GM12873 (cell line): ENCODE measurements at regions not wholly inside any gene's neighbourhood (a gene's known extent, or its start where the extent isn't known, plus 50 kb on each side); places are given as distances from the start of the nearest gene placed in this dataset.

Experiments
- CTCF ChIP-seq: IDR thresholded peaks from 2 replicates; pipeline ENCODE4 v1.5.1; 2012; ENCODE audit warnings: low read depth, mild to moderate bottlenecking, moderate library complexity, low read length, control low read depth; ENCODE audit not compliant: insufficient read depth; ENCODE audit errors: missing control alignments

DNA sequence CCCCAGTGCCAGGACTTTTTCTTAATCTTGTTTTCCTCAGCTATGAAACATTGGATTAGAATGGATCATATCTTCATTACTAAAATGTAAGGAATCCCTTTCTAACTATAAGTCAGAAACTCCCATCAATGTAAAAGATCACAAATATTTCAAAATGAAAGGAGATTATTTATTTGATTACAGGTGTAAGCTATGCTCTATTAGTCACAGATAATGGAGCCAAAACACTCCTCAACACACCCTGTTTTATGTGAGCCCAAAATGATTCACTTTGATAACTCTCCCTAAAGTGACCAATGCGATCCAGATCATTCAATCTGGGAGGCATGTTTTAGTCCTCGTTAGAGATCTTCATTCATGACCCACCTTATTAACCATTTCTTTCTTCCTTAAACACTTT lies 566.7 kb upstream of the TENM3 start:
- no peak for TF ChIP-seq CTCF

DNA sequence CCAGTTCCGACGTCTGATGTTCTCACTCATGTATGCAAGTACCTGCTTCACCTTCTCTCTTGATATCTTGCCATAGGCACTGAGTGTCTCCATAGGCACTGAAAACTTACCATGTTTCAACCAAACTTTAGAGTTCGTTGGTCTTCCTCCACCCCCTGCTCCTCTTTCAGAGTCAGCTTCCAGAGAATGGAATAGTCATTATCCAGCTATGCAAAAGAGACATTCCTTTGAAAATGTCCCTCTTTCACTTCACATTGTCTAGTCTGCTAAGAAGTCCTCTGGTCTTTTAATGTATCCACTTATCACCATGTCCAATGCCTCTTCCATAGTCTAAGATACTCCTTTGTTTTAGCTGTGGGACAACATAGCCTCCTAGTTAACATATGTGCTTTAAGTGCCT lies 566.0 kb upstream of the TENM3 start:
- TF ChIP-seq CTCF = no peak

GRCh38 chr4:181677621-181678020 lies 565.6 kb upstream of the TENM3 start:
- no peak for TF ChIP-seq CTCF

GRCh38 chr4:181679754-181680153 lies 563.4 kb upstream of the TENM3 start:
- TF ChIP-seq CTCF = no peak

- no peak for TF ChIP-seq CTCF
These were observed 560.7 kb upstream of the TENM3 start for GRCh38 chr4:181682367-181683047.

GRCh38 chr4:181684310-181684709 lies 558.9 kb upstream of the TENM3 start:
- no peak for TF ChIP-seq CTCF

DNA sequence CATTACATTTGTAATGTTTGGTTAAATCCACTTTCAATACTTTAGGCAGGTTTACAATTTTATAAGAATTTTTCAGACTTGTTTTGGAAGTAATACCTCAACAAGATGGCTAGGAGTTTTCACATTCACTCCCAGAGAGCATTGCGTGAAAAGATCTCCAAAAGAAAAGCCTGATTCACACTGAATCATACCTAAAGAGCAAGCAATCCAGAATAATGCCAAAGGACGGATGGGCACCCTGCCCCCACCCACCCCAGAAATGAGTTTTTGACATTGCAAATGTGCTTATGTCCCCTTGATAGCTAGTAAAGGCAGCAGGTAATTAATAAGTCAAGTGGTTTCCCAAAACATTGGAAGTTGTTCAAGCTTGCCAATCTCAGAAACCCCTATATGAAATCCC lies 557.7 kb upstream of the TENM3 start:
- no peak for TF ChIP-seq CTCF

GRCh38 chr4:181685911-181686310 lies 557.3 kb upstream of the TENM3 start:
- TF ChIP-seq CTCF = no peak
